Mucosa of rectum (tissue), 2 donors: ENCODE measurements at regions not wholly inside any gene's neighbourhood (a gene's known extent, or its start where the extent isn't known, plus 50 kb on each side); places are given as distances from the start of the nearest gene placed in this dataset.

Experiments
- H3K27ac ChIP-seq, 2 donors: one replicate each; pipeline ENCODE4 v1.7.0; 2013; ENCODE audit warnings: inconsistent platforms in 2 of 2, low read depth in 2 of 2, low read length in 2 of 2
- H3K27me3 ChIP-seq, 2 donors: one replicate each; pipeline ENCODE4 v1.7.0; 2013; ENCODE audit warnings: low read length in 2 of 2; ENCODE audit not compliant: control insufficient read depth in 2 of 2, insufficient read depth in 2 of 2
- H3K36me3 ChIP-seq, 2 donors: one replicate each; pipeline ENCODE4 v1.7.0; 2013; ENCODE audit warnings: low read length in 2 of 2; ENCODE audit not compliant: control insufficient read depth in 2 of 2, insufficient read depth in 2 of 2
- H3K4me1 ChIP-seq, 2 donors: one replicate each; pipeline ENCODE4 v1.7.0; 2013; ENCODE audit warnings: low read length in 2 of 2, mild to moderate bottlenecking in 1 of 2; ENCODE audit not compliant: control insufficient read depth in 2 of 2, insufficient read depth in 2 of 2
- H3K4me3 ChIP-seq, 2 donors: one replicate each; pipeline ENCODE4 v1.7.0; 2013; ENCODE audit warnings: low read length in 2 of 2
- H3K9ac ChIP-seq, 2 donors: one replicate each; pipeline ENCODE4 v1.7.0; 2013; ENCODE audit warnings: low read length in 2 of 2, low read depth in 1 of 2, mild to moderate bottlenecking in 1 of 2
- H3K9me3 ChIP-seq, 2 donors: one replicate each; pipeline ENCODE4 v1.7.0; 2013; ENCODE audit warnings: low read length in 2 of 2; ENCODE audit not compliant: control insufficient read depth in 2 of 2
- donor health status: healthy.
- donor health status: Normal muscosa, but diverticular disease.

DNA sequence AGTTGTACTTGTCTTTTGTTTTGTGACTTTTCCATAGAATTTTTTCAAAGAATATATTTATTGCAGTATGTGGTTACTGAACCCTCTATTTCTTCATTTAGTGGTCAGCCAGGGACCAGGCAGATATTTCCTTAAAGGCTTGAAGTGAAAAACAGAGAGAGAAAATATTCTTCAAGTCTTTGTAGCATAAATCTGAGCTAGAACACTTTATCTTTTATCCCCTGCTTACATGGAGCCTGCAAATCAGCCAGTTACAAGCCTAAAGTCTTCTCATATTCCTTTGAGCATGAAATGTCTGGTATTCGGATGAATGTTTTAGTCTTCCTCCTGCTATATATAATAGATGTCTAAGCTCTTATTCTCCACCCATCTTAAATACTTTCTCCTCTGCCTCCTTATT, 1557.5 kb upstream of the ACVR2A start:
- Histone ChIP-seq H3K27ac (no peak overlapping the region), H3K9me3 (no peaks in the 10 kb centered on the region), H3K27me3 (no peaks in the 10 kb centered on the region), H3K4me1 (no peaks in the 10 kb centered on the region), H3K9ac (no peak overlapping the region), H3K4me3 (no peak overlapping the region), H3K36me3 (no peaks in the 10 kb centered on the region)

GRCh38 chr2:146278881-146279280, 1565.9 kb upstream of the ACVR2A start:
- no peaks in the 10 kb centered on the region for H3K9me3 ChIP-seq

DNA sequence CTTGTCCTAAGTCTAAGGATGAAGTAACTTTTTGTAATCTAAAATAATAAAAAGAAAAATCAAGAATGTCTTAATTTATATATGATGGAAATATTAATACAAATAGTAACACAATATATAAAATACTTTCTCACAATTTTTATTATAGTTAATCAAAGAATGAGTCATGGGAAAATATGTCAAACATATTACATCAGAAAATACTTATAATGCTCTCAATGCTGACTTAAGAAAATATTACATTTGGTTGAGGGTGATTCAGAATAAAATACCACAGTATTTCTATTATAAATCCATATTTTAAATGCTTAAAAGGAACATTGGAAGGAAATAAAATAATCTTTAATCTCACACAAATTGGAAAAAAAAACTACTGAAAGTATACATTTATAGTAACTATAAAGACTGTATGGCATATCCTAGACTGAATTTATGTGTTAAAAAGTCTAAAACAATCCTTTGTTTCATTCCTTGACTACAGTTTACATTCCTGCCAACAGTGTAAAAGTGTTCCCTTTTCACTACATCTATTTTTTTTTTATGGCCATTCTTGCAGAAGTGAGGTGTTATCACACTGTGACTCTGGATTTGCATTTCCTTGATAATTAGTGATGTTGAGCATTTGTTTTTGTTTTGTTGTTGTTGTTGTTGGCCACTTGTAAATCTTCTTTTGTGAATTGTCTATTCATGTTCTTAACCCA, 1573.5 kb upstream of the ACVR2A start:
- H3K36me3 ChIP-seq = no peaks in the 10 kb centered on the region
- H3K9me3 ChIP-seq = no peaks in the 10 kb centered on the region
- H3K27ac ChIP-seq = no peak overlapping the region
- no peak overlapping the region for H3K9ac ChIP-seq
- no peak overlapping the region for H3K4me3 ChIP-seq
- H3K4me1 ChIP-seq = no peaks in the 10 kb centered on the region
- no peaks in the 10 kb centered on the region for H3K27me3 ChIP-seq

More at GRCh38 chr2:146278881-146279280, 1565.9 kb upstream of the ACVR2A start:
- Histone ChIP-seq H3K4me1 (no peaks in the 10 kb centered on the region), H3K36me3 (no peaks in the 10 kb centered on the region), H3K27ac (no peak overlapping the region), H3K4me3 (no peak overlapping the region), H3K9ac (no peak overlapping the region), H3K27me3 (no peaks in the 10 kb centered on the region)

DNA sequence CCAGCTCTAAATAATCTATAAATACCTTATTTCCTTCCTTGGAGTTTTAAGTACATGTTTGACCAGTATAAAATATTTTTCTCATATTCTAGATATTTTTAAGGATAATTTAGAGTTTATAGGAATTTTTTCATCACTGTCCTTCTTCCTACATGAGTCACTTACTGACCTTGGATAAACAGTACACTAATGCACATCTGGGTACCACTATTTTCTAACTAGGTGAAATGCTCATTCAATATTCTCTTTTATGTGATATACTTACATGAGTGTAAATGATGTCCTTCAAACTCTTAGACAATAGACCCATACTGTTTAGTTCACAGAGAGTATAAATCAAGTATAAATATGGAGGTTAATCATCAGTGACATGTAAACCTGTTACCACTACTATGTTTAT, 1574.2 kb upstream of the ACVR2A start:
- Histone ChIP-seq H3K36me3 (no peaks in the 10 kb centered on the region), H3K4me3 (no peak overlapping the region), H3K27ac (no peak overlapping the region), H3K27me3 (no peaks in the 10 kb centered on the region), H3K9ac (no peak overlapping the region), H3K9me3 (no peaks in the 10 kb centered on the region), H3K4me1 (no peaks in the 10 kb centered on the region)

GRCh38 chr2:146267093-146267492, 1577.7 kb upstream of the ACVR2A start:
- Histone ChIP-seq H3K9ac (no peak overlapping the region), H3K36me3 (no peaks in the 10 kb centered on the region), H3K9me3 (no peaks in the 10 kb centered on the region), H3K27ac (no peak overlapping the region), H3K27me3 (no peaks in the 10 kb centered on the region), H3K4me3 (no peak overlapping the region), H3K4me1 (no peaks in the 10 kb centered on the region)

GRCh38 chr2:146265656-146266055, 1579.2 kb upstream of the ACVR2A start:
- H3K27me3 ChIP-seq = no peaks in the 10 kb centered on the region
- no peak overlapping the region for H3K27ac ChIP-seq
- H3K36me3 ChIP-seq = no peaks in the 10 kb centered on the region
- no peak overlapping the region for H3K4me3 ChIP-seq
- H3K9ac ChIP-seq = no peak overlapping the region
- no peaks in the 10 kb centered on the region for H3K9me3 ChIP-seq
- H3K4me1 ChIP-seq = no peaks in the 10 kb centered on the region

- Histone ChIP-seq H3K4me3 (no peak overlapping the region), H3K9ac (no peak overlapping the region), H3K27me3 (no peaks in the 10 kb centered on the region), H3K9me3 (no peaks in the 10 kb centered on the region), H3K27ac (no peak overlapping the region), H3K36me3 (no peaks in the 10 kb centered on the region), H3K4me1 (no peaks in the 10 kb centered on the region)
These were observed 1582.2 kb upstream of the ACVR2A start for GRCh38 chr2:146262606-146263005.

DNA sequence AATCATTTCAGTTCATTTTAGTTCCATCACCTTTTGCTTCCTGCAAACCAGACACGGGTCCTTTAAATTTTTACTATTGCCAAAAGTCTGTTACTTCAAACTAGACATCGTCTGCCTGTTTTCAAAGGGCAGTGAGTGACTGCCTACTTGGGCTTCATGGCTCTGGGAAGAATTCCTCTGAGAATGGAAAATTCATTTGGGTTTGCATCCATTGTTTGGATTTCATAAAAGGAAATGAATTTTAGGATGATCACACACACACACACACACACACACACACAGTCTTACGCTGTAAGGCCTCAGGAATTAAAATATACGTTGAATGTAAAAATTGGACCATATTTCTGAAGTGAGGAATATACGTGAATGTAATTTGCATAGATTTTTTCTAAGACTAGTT, 1584.3 kb upstream of the ACVR2A start:
- H3K4me3 ChIP-seq = no peak overlapping the region
- no peaks in the 10 kb centered on the region for H3K36me3 ChIP-seq
- no peaks in the 10 kb centered on the region for H3K4me1 ChIP-seq
- H3K27me3 ChIP-seq = no peaks in the 10 kb centered on the region
- no peak overlapping the region for H3K9ac ChIP-seq
- no peak overlapping the region for H3K27ac ChIP-seq
- H3K9me3 ChIP-seq = no peaks in the 10 kb centered on the region

DNA sequence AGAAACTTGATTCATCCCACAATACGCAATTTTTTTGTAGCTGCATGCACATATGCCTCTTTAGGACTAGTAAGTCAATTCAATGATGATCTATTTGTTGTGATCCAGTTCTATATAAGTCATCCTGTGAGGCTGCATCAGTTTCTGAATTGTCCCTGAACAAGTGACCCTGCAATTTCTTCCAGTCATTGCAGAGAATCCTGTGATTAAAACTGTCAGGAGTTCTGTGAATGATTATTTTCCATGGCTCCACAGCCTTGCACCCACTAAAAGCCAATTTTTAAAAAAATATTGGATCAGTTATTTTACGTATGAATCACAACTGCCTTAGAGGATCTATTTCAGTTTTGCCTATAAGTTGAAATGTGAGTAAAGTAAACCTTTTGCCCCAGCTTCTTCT, 1585.0 kb upstream of the ACVR2A start:
- Histone ChIP-seq H3K4me3 (no peak overlapping the region), H3K9ac (no peak overlapping the region), H3K36me3 (no peaks in the 10 kb centered on the region), H3K9me3 (no peaks in the 10 kb centered on the region), H3K27ac (no peak overlapping the region), H3K27me3 (no peaks in the 10 kb centered on the region), H3K4me1 (no peaks in the 10 kb centered on the region)

DNA sequence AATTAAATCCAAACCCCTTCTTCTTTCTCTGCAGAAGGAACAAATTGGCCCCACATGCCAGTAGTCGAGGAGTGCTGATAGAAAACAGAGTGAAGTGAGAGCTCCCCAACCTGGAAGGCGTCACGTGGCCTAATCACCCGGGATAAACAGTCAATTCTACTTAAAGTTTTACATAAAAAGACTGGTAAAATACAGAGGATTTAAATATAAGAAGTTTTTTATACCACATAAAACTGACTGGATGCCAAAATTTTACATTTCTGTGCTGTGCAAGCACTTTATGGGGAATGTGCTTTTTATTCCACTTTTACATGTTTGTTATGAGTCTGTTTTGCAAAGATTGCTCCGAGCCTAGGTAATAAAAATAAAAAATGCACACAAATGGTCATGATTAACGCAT, 1586.8 kb upstream of the ACVR2A start:
- H3K27me3 ChIP-seq = no peaks in the 10 kb centered on the region
- no peaks in the 10 kb centered on the region for H3K9me3 ChIP-seq
- H3K36me3 ChIP-seq = no peaks in the 10 kb centered on the region

GRCh38 chr2:146252119-146252518, 1592.7 kb upstream of the ACVR2A start:
- Histone ChIP-seq H3K4me3 (no peak overlapping the region), H3K27me3 (no peaks in the 10 kb centered on the region), H3K9ac (no peak overlapping the region), H3K36me3 (no peaks in the 10 kb centered on the region), H3K9me3 (no peaks in the 10 kb centered on the region), H3K27ac (no peak overlapping the region), H3K4me1 (no peaks in the 10 kb centered on the region)

More for the DNA sequence above, 1586.8 kb upstream of the ACVR2A start:
- H3K4me1 ChIP-seq = no peaks in the 10 kb centered on the region
- H3K27ac ChIP-seq = no peak overlapping the region
- H3K9ac ChIP-seq = no peak overlapping the region
- H3K4me3 ChIP-seq = no peak overlapping the region
